ENCODE measurements at regions not wholly inside any gene's neighbourhood (a gene's known extent, or its start where the extent isn't known, plus 50 kb on each side); places are given as distances from the start of the nearest gene placed in this dataset.

GRCh38 chr1:48066936-48067335, 69.8 kb upstream of the TRABD2B start:
- no peak for TF ChIP-seq CTCF (IDR thresholded peaks at IDR 0.05)
- no peak for TF ChIP-seq POLR2A (IDR thresholded peaks at IDR 0.05)
- no peak for TF ChIP-seq POLR2AphosphoS5 (IDR thresholded peaks at IDR 0.05)
